Stimulated activated CD4-positive, alpha-beta T cell treated with anti-CD3 and anti-CD28 coated beads, Interleukin-15, amount 100 ng/mL, for 24 hours (primary cell): ENCODE measurements at regions not wholly inside any gene's neighbourhood (a gene's known extent, or its start where the extent isn't known, plus 50 kb on each side); places are given as distances from the start of the nearest gene placed in this dataset.

ENCODE experiments used
- DNase-seq: peaks from one replicate; pipeline ENCODE4 v3.0.0-alpha.2; 2020

DNA sequence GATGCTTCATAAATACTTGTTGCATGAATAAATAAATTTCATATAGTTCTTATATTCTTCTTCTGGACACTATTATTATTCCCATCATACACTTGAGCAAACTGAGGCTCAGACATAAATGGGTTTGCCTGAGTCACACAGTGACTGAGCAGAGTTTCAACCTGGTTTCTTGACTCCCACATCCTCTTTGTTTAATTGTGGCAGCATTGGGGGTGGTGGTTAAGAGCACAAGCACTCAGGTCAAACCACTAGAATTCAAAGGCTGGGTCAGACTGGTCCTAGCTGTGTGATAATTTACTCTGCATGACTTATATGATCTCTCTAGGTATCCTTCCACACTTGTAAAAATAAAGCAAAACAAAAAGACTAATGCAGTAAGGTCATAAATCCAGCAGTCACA is 274.9 kb upstream of the SRRM4 start:
- no peak for DNase-seq

DNA sequence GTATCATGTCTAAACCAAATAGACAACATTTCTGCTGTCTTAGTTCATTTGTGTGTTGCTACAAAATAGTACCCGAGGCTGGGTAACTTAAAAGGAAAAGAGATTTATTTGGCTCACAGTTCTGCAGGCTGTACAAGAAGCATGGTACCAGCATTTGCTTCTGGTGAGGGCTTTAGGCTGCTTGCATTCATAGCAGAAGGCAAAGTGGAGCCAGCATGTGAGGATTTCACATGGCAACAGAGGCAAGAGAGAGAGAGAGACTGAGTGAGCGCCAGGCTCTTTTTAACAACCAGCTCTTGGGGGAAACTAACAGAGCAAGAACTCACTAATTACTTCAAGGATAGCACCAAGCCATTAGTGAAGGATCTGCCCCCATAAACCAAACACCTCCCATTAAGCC is 271.4 kb upstream of the SRRM4 start:
- no peak for DNase-seq

- no peak for DNase-seq
Measured at GRCh38 chr12:118711185-118711584, 270.2 kb upstream of the SRRM4 start.

DNA sequence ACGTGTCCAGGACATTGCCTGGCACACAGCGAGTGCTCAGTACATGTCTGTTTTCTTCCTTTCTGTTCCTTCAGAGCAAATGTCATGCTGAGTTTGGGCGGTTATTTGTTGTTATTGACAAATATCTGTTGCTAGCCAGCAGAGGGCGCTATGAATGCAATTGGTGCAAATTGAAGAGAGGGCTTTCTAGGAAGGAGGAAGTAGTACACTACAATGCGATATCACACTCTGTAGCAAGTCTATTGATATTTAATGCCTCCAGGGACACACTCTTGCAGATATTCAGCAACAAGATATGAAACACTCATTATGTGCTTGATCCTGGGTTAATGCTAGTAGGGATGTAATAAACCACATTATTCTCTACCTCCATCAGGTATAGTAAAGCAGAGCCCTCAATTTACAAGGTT is 267.3 kb upstream of the SRRM4 start:
- DNase-seq = peak; percentile 35

DNA sequence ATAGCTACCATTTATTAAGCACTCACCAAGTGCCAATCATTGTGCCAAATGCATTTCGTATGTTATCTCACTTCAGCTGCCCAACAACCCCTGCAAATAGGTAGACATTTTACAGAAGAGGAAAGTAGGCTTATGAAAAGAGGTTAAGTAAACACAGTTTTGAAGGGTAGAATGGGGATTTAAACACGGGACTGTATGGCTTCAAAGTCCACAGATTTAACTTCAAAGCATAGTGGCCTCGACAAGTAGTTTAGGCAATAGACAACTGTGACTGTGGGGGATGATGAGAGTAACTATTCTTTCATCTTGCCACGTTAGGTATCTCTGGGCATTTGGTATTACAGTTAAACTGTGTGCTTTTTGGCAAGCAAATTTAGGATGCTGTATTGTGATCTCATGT is 266.8 kb upstream of the SRRM4 start:
- no peak for DNase-seq

DNA sequence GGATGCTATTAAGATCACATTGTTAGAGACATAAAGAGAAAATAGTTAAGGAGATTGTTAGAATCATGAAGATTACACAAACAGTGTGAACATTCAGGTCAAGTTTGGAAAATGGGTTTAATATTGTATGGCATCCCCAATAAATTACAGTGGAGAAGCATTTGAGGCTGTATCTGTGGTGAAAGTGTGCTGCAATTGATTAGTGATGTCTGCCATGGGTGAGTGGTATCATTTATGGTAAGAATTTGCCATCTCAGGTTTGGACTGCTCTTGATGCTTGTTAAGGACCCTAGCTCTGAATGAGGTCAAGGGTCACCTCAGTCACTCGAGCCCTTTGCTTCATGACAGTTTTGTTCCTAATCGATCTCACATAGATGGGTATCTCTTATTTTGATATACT is 265.7 kb upstream of the SRRM4 start:
- no peak for DNase-seq

- DNase-seq = no peak
Measured at GRCh38 chr12:118727196-118727978, 254.0 kb upstream of the SRRM4 start.

DNA sequence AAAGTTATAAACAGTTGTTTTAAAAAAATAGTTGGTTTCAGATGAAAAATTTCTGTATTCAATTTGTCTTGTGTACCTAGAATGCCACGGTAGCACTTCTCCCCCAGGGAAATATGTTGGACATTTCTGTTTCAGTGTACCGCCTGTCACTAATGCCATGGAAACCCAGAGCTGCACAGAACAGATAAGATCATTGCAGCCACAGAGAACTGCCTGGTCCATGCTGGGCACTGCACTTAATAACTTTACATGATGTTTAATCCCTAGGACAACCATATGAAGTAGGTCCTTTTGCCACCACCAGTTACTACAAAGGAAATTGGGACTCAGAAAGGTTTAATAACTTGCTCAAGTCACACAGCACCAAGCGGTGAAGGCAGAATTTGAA is 253.4 kb upstream of the SRRM4 start:
- no peak for DNase-seq

GRCh38 chr12:118734266-118734665 is 247.1 kb upstream of the SRRM4 start:
- DNase-seq = no peak

GRCh38 chr12:118737985-118738540 is 243.3 kb upstream of the SRRM4 start:
- no peak for DNase-seq

GRCh38 chr12:118741194-118741593 is 240.1 kb upstream of the SRRM4 start:
- DNase-seq = no peak

GRCh38 chr12:118742431-118742830 is 238.9 kb upstream of the SRRM4 start:
- no peak for DNase-seq

GRCh38 chr12:118743896-118744700 is 237.2 kb upstream of the SRRM4 start:
- DNase-seq = no peak

DNA sequence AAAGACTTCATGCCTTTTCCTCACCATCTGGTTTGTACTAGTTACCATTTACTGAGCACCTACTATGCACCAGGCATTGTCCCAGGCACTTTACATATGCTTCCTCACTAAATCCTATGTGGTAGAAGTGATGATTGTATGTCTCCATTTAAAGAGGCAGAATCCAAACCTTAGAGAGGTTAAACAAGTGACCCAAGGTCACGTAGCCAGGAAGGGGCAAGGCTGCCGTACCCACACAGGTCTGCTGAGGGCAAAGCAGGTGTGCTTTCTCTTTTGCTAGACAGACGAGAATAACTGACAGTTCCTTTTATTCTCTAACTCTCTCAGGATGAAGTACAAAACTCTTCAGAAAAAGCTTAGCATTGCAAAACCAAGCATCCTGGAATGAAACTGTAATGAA is 235.2 kb upstream of the SRRM4 start:
- DNase-seq = no peak

DNA sequence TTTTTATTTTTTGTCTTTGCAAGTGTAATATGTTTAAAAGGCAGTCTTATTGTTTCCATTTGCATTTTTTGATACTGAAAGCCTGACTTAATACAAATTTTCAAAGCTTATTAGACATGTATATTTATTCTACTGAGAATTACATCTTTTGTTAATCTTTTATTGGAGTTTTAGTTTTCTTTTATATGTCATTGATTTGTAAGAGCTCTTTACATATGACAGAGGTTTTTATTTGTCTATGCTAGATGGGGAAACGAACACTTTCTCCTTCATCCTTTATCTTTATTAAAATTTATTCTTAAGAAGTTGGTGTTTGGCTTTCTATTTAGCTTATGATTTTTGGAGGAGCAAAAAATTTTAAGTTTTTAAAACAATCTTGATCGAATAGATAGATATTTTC is 234.4 kb upstream of the SRRM4 start:
- no peak for DNase-seq

- no peak for DNase-seq
Measured at GRCh38 chr12:118747771-118748170, 233.6 kb upstream of the SRRM4 start.

- no peak for DNase-seq
Measured at GRCh38 chr12:118748478-118749380, 232.6 kb upstream of the SRRM4 start.

- DNase-seq = no peak
Measured at GRCh38 chr12:118749646-118750045, 231.7 kb upstream of the SRRM4 start.

DNA sequence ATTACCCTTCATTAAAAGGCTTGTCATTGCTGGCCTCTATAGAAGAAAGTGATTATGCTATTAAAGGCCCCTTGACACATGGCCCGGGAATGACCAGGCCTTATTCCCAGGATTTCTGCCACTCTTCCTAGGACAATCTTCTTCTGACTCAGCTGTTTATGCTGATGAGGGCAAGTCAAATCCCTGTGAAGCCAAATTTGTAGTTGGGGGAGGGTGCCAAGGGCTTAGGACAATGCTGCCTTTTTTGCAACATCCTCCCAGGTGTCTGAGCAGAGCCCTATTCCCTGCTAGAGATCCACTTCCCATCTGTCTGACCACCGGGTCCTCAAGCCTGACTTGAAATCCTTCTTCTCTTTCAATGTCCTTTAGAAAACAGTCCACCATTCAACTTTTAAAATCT is 230.7 kb upstream of the SRRM4 start:
- no peak for DNase-seq

DNA sequence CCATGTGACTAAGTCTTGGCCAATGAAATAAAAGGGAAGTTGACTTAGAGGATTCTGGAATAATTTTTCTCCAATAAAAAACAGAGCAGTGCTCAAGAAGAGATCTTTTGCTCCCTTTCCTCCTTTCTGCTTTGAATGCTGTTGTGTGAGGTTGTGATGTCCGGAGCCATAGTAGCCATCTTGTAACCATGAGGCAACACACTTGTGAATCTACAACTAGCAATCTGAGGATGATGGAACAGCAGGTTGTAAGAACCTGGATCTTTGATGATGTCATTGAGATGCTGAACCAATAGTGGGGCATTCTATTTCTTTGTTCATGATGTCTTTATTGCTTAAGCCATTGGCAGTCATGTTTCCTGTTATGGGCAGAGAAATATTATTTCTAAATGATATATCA is 230.0 kb upstream of the SRRM4 start:
- no peak for DNase-seq

DNA sequence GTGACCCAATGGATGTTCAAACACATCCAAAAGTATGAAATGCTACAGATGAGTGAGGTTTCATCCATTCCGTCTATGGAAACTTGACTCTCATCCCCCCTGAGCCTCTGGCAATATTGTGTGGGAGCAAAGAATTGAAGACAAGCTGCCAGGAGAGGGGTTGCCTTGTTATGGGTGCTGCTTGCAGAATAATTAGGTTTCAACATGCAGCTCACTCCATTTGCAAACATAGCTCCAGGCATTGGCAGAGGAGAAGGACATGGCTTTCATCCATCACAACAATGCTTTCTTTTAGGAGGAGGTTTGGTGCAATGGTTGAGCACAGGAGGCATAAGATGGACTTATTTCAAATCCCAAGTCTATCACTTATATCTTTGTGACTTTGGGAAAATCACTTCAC is 220.7 kb upstream of the SRRM4 start:
- no peak for DNase-seq

- no peak for DNase-seq
Measured at GRCh38 chr12:118763234-118763633, 218.1 kb upstream of the SRRM4 start.
